HUDEP-2 (cell line): ENCODE measurements at regions not wholly inside any gene's neighbourhood (a gene's known extent, or its start where the extent isn't known, plus 50 kb on each side); places are given as distances from the start of the nearest gene placed in this dataset.

Experiments used
- DNase-seq, 76 experiments: peaks; one replicate each; lab custom pipeline; 2025; ENCODE audit not compliant: unreplicated experiment in 76 of 76; lab: John Stamatoyannopoulos, UW

- DNase-seq: no peak
Observed at GRCh38 chr2:168373468-168373867, 82.6 kb upstream of the CERS6 start.

- DNase-seq: no peak
Observed at GRCh38 chr2:168375195-168375798, 80.8 kb upstream of the CERS6 start.

- no peak for DNase-seq
Observed at GRCh38 chr2:168378960-168379669, 77.0 kb upstream of the CERS6 start.

- no peak for DNase-seq
Observed at GRCh38 chr2:168380500-168380899, 75.6 kb upstream of the CERS6 start.

- no peak for DNase-seq
Observed at GRCh38 chr2:168392024-168392423, 64.0 kb upstream of the CERS6 start.

GRCh38 chr2:168392797-168393196 is 63.3 kb upstream of the CERS6 start:
- no peak for DNase-seq

GRCh38 chr2:168394262-168394661 is 61.8 kb upstream of the CERS6 start:
- DNase-seq: no peak

- DNase-seq: no peak
Observed at GRCh38 chr2:168396131-168396530, 59.9 kb upstream of the CERS6 start.

- no peak for DNase-seq
Observed at GRCh38 chr2:168397629-168398028, 58.4 kb upstream of the CERS6 start.

GRCh38 chr2:168401048-168401556 is 55.0 kb upstream of the CERS6 start:
- no peak for DNase-seq

- no peak for DNase-seq
Observed at GRCh38 chr2:168401771-168402170, 54.3 kb upstream of the CERS6 start.

- no peak for DNase-seq
Observed at GRCh38 chr2:168402531-168402930, 53.5 kb upstream of the CERS6 start.

- DNase-seq: no peak
Observed at GRCh38 chr2:168403736-168404135, 52.3 kb upstream of the CERS6 start.

GRCh38 chr2:168404764-168405163 is 51.3 kb upstream of the CERS6 start:
- no peak for DNase-seq
